HG03342 (cell line): ENCODE measurements at regions not wholly inside any gene's neighbourhood (a gene's known extent, or its start where the extent isn't known, plus 50 kb on each side); places are given as distances from the start of the nearest gene placed in this dataset.
A peak's percentile ranks its signal among the peaks of the same experiment; 100 is the strongest.

Source experiments
- ATAC-seq: cut with Tn5 transposase; IDR thresholded peaks from one replicate; pipeline ENCODE4 v1.9.1; 2021; ENCODE audit warnings: mild to moderate bottlenecking, moderate library complexity; ENCODE audit not compliant: unreplicated experiment

GRCh38 chr18:51637881-51638280 is 440.4 kb upstream of the MEX3C start:
- ATAC-seq, result no peak

- ATAC-seq, result no peak
Measured at GRCh38 chr18:51639541-51639940, 442.1 kb upstream of the MEX3C start.

- no peak for ATAC-seq
Measured at GRCh38 chr18:51643483-51643882, 446.0 kb upstream of the MEX3C start.

GRCh38 chr18:51645607-51646006 is 448.1 kb upstream of the MEX3C start:
- no peak for ATAC-seq

GRCh38 chr18:51647346-51647745 is 449.9 kb upstream of the MEX3C start:
- no peak for ATAC-seq

GRCh38 chr18:51647942-51648341 is 450.5 kb upstream of the MEX3C start:
- ATAC-seq, result no peak

GRCh38 chr18:51649796-51650195 is 452.3 kb upstream of the MEX3C start:
- ATAC-seq, result no peak

- no peak for ATAC-seq
Measured at GRCh38 chr18:51651761-51652160, 454.3 kb upstream of the MEX3C start.

- no peak for ATAC-seq
Measured at GRCh38 chr18:51653507-51654213, 456.2 kb upstream of the MEX3C start.

GRCh38 chr18:51654488-51655326 is 457.2 kb upstream of the MEX3C start:
- peak; percentile 59 for ATAC-seq

- ATAC-seq, result peak; percentile 87
Measured at GRCh38 chr18:51655327-51655698, 457.8 kb upstream of the MEX3C start.

GRCh38 chr18:51656249-51656648 is 458.8 kb upstream of the MEX3C start:
- ATAC-seq, result no peak

- no peak for ATAC-seq
Measured at GRCh38 chr18:51658436-51658835, 461.0 kb upstream of the MEX3C start.

- no peak for ATAC-seq
Measured at GRCh38 chr18:51659781-51660180, 462.3 kb upstream of the MEX3C start.

GRCh38 chr18:51660188-51660715 is 462.8 kb upstream of the MEX3C start:
- ATAC-seq, result no peak

- no peak for ATAC-seq
Measured at GRCh38 chr18:51664236-51664635, 466.8 kb upstream of the MEX3C start.

GRCh38 chr18:51666763-51667191 is 469.3 kb upstream of the MEX3C start:
- no peak for ATAC-seq

GRCh38 chr18:51668101-51668500 is 470.6 kb upstream of the MEX3C start:
- ATAC-seq, result peak; percentile 69

- ATAC-seq, result no peak
Measured at GRCh38 chr18:51668607-51669006, 471.1 kb upstream of the MEX3C start.

- ATAC-seq, result no peak
Measured at GRCh38 chr18:51686590-51686989, 489.1 kb upstream of the MEX3C start.

- ATAC-seq, result no peak
Measured at GRCh38 chr18:51687845-51688585, 490.5 kb upstream of the MEX3C start.
